Neural crest cell (in vitro differentiated cells): ENCODE measurements at regions not wholly inside any gene's neighbourhood (a gene's known extent, or its start where the extent isn't known, plus 50 kb on each side); places are given as distances from the start of the nearest gene placed in this dataset.

Experiments used
- DNase-seq: peaks from one replicate; pipeline ENCODE4 v3.0.0; 2021; ENCODE audit warnings: low read depth, mixed read lengths, low spot score
- H3K27ac Mint-ChIP-seq: one replicate; pipeline ENCODE4 v1.8.0; 2021; ENCODE audit warnings: mild to moderate bottlenecking, mixed read lengths; ENCODE audit not compliant: unreplicated experiment
- H3K27me3 Mint-ChIP-seq: 2 replicates; pipeline ENCODE4 v1.8.0; 2021; ENCODE audit warnings: low read depth, mild to moderate bottlenecking, mixed read lengths
- H3K36me3 Mint-ChIP-seq: 2 replicates; pipeline ENCODE4 v1.8.0; 2021; ENCODE audit warnings: low read depth, mild to moderate bottlenecking, mixed read lengths
- H3K4me1 Mint-ChIP-seq: 2 replicates; pipeline ENCODE4 v1.8.0; 2021; ENCODE audit warnings: mixed read lengths
- H3K4me3 Mint-ChIP-seq: one replicate; pipeline ENCODE4 v1.8.0; 2021; ENCODE audit warnings: mild to moderate bottlenecking, mixed read lengths
- H3K9me3 Mint-ChIP-seq: 2 replicates; pipeline ENCODE4 v1.8.0; 2021; ENCODE audit warnings: mixed read lengths
- TF ChIP-seq, protein P1 (sequence below): fragments of 200-600 bp; sonication (generic); conservative IDR thresholded peaks from 2 replicates; pipeline ENCODE4 v1.5.0; 2021; ENCODE audit warnings: antibody characterized with exemption, mild to moderate bottlenecking

DNA sequence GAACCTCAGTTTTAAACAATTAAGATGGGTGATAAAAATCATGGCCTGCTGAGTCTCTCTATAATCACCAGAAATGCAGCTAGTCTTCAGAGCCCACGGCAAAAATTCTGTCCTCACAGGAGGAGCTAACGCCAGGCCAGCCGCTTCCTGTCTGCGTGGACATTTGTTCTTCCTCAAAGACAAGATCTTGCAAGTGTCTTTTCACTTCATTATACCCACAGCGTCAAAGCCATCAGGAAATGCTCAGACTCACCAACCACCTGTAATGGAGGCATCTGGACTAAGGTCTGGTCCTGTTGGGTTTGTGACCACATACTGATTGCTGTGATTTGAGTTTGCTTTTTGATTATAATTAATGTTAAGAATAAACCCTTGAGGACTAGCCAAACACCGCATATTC lies 473.8 kb upstream of the MC4R start:
- Mint-ChIP-seq H3K4me3 (no peak overlapping the region), H3K36me3 (no peaks in the 10 kb centered on the region), H3K27me3 (no peaks in the 10 kb centered on the region), H3K4me1 (no peaks in the 10 kb centered on the region), H3K9me3 (peaks cover 16% of the 10 kb centered on the region), H3K27ac (no peak overlapping the region)
- TF ChIP-seq, protein P1, sequence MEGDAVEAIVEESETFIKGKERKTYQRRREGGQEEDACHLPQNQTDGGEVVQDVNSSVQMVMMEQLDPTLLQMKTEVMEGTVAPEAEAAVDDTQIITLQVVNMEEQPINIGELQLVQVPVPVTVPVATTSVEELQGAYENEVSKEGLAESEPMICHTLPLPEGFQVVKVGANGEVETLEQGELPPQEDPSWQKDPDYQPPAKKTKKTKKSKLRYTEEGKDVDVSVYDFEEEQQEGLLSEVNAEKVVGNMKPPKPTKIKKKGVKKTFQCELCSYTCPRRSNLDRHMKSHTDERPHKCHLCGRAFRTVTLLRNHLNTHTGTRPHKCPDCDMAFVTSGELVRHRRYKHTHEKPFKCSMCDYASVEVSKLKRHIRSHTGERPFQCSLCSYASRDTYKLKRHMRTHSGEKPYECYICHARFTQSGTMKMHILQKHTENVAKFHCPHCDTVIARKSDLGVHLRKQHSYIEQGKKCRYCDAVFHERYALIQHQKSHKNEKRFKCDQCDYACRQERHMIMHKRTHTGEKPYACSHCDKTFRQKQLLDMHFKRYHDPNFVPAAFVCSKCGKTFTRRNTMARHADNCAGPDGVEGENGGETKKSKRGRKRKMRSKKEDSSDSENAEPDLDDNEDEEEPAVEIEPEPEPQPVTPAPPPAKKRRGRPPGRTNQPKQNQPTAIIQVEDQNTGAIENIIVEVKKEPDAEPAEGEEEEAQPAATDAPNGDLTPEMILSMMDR, result no peak
- DNase-seq, result no peak

DNA sequence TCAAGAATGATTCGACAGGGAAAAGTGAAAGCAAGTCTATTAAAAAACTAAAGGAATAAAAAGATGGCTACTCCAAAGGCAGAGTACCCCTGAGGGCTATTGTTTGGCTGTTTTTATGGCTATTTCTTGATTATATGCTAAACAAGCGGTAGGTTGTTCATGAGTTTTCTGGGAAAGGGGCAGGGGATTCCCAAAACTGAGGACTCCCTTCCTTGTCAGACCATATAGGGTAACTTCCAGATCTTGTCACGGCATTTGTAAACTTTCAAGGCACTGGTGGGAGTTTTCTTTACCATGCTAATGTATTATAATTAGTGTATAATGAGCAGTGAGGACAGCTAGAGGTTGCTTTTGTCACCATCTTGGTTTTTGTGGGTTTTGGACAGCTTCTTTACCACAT lies 474.9 kb upstream of the MC4R start:
- TF ChIP-seq, protein P1, result no peak
- H3K4me1 Mint-ChIP-seq, result no peaks in the 10 kb centered on the region
- H3K27ac Mint-ChIP-seq, result no peak overlapping the region
- no peaks in the 10 kb centered on the region for H3K27me3 Mint-ChIP-seq
- no peaks in the 10 kb centered on the region for H3K36me3 Mint-ChIP-seq
- H3K4me3 Mint-ChIP-seq, result no peak overlapping the region
- peaks cover 8% of the 10 kb centered on the region for H3K9me3 Mint-ChIP-seq
- no peak for DNase-seq

DNA sequence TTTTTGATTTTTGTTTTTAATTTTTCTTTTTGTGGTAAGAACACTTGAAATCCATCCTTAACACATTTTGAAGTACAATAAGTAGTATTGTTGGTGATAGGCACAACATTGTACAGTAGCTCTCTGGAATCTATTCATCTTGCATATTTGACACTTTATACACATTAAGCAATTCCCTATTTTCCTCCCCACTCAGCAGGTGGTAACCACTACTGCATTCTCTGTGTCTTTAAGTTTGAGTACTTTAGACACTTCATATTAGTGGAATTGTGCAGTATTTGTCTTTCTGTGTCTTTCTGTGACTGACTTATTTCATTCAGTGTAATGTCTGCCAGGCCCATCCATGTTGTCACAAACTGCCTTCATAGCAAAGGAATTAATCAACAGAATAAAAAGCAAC lies 471.7 kb upstream of the CDH20 start:
- Mint-ChIP-seq H3K36me3 (no peaks in the 10 kb centered on the region), H3K4me3 (no peak overlapping the region), H3K27me3 (no peaks in the 10 kb centered on the region), H3K9me3 (no peaks in the 10 kb centered on the region), H3K4me1 (no peaks in the 10 kb centered on the region), H3K27ac (no peak overlapping the region)
- TF ChIP-seq, protein P1, result no peak
- no peak for DNase-seq

DNA sequence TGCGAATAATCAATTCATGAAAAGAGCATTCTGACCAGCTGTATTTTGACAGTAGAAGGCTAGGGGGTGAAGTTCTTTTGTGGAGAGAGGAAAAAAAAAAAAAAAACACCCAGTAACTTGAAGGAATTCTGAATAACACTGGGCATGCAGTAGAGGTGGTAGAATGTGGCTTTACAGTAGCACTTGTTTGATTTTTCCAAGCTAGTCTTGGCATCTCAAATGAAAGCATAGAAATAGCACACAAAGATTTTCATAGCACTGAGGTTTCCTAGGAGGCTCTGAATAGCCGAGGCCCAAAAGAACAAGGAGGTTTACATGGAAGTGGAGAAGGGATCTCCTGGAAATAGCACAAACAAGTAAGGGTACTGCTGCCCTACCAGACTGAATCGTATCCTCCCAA lies 470.2 kb upstream of the CDH20 start:
- Mint-ChIP-seq H3K27ac (no peak overlapping the region), H3K4me1 (no peaks in the 10 kb centered on the region), H3K9me3 (no peaks in the 10 kb centered on the region), H3K27me3 (no peaks in the 10 kb centered on the region), H3K4me3 (no peak overlapping the region), H3K36me3 (no peaks in the 10 kb centered on the region)
- no peak for DNase-seq
- TF ChIP-seq, protein P1, result no peak

DNA sequence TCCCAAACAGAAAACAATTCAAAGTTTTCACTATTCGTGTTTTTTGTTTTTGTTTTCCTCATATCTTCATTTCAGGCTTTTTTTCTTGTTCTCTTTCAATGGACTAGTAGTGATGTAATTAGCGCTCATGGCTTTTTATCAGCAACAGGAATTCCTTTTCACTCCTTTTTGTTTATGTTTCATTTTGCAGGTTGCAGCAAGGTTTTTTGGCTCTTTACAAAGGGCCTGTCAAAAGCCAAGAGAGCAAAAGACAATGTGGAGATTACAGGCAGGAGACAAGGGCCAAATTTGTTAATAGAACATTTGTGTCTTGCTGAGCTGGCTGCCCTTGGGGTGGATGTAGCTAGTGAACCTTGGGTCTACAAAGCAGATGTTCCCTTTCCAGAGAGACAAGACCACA lies 467.4 kb upstream of the CDH20 start:
- Mint-ChIP-seq H3K36me3 (no peaks in the 10 kb centered on the region), H3K9me3 (no peaks in the 10 kb centered on the region), H3K27ac (no peak overlapping the region), H3K4me3 (no peak overlapping the region), H3K27me3 (peaks cover 2% of the 10 kb centered on the region), H3K4me1 (no peaks in the 10 kb centered on the region)
- TF ChIP-seq, protein P1, result no peak
- DNase-seq, result no peak
